Kidney capillary endothelial cell (primary cell): ENCODE measurements at regions not wholly inside any gene's neighbourhood (a gene's known extent, or its start where the extent isn't known, plus 50 kb on each side); places are given as distances from the start of the nearest gene placed in this dataset.

ENCODE experiments used
- DNase-seq: peaks from one replicate; pipeline ENCODE4 v3.0.0-alpha.2; 2018; ENCODE audit warnings: low spot score

DNA sequence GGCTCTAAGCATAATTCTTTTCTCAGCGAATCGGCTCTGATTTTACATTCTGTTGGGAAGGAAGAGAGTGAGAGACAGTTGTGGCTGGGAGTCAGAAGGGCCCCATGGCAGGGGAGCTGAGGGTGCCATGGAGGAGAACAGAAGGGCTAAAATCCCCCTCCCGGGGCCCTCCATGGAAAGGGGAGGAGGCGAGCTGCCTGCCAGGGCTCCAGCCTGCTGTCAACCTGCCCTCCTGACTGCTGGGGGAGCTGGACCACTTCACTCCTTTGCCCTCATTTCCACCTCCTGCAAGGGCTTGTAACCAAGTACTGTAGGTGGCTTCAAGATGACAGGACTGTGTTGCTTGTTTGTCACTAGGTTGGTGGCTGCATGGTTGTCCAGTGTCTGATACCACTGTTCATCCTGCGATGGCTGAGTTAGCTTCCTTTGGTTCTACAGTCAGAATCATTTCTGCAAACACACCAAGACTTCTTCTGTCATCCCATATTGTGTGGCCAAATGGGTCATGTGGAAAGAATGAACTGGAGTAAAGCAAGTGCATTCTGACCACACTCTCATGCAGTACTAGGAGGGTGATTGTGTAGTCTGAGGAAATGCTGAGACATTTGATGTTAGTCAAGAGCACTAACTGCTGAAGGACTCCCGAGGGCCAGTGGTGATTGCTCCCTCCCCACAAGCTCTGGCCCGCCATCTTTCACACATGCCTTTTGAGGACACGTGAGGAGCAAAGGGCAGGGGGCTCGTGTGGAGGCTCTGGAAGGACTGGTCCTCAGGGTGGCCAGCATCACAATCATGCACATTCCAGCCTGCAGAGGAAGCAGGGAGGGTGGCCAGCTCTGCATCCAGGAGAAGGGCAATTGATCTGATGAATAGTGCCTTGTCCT is 307.2 kb downstream of the GADD45G start:
- DNase-seq: no peak

DNA sequence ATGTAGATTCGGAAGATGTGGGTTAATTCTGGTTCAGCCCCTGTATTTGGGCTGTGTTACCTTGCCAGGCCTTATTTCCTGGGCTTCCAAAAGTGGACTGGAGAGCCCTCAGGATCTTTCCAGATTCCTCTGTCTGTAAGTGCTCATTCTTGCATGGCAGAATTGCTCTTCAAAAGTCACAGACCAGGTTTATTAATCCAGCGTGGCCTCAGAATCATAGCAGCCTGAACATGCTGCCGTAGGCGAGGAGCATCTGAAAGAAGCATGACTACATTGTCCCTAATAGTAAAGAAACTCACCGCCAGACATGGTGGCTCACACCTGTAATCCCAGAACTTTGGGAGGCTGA is 307.8 kb downstream of the GADD45G start:
- no peak for DNase-seq

DNA sequence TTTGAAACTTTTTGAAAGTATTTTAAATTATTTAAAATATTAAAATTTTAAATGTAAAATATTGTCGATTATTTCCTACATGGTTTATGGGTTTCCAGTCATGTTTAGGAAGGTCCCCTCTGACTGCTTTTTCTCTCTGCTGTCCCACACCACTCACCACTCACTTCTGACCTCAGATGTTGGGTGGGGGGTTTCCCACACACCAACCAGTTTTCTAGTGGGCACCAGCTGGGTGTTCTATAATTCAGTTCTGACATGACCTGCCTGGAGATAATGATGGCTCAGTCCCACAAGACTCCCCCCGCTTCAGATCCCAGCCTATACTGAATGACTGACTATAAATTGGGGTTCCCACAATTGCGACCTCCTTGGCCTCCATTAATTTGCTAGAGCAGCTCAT is 310.4 kb downstream of the GADD45G start:
- no peak for DNase-seq

DNA sequence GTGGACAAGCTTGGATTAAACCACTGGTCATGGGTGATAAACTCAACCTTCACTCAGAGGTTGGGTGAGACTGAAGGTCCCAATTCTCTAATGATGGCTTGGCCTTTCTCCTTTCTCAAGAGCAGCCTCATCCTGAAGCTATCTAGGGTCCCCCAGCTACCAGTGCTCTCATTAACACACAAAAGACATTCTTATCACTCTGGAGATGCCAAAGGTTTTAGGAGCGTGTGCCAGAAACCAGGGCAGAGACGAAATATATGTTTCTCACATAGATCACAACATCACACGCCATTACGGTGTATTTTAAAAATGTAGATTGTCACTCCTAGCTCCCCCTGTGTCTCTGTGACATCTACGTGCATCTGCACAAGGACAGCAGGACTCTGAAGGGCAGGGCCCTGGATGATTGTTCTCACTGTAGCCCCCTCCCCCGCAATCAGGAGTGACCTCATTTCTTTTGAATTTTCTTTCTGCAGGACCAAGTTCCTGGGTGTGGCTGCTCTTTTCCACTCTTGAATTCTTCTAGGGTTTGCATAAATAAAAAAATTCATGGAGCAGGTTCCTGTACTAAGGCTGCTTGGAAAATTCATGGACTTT is 311.3 kb downstream of the GADD45G start:
- no peak for DNase-seq

DNA sequence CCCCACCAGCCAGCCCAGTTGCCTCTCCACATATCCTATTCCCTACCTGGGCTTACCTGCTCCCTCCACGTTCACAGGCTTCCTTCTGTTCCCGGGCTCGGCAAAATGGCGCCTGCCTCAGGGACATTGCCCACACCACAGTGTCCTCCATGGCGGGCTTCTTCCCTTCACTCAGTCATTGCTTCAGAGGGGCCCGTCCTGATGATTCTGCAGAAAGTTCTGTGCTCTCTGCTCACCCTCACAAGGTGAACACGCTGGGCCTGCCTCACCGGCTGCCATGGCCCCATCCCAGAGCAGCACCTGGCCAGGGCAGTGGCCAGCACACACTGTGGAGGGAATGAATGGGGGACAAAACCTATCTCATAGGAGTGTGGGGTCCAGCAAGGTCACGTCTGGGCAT is 313.0 kb downstream of the GADD45G start:
- no peak for DNase-seq

DNA sequence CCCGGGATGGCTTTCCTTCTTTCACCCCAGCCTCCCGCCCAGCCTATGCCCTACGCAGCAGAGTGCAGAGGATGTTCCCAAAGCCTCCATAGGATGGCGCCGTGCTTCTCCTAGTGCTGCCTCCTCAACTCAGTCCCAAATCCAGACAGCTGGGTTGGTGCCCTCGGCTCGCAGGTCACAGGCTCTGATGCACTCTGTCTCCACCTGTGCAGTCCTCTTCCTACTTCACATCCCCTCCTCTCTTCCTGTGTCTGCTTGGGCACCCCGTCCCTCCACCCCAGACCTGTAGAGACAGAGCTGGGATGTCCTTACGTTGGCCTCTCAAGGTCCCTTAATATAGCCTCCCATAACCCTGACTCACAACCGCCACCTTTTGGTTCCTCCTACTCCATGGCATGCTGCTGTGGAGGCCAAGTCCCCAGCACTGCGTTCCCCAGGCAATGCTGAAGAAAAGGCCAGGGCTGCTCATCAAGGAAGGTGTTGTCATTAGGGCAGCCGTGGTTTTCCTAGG is 314.4 kb downstream of the GADD45G start:
- DNase-seq: peak; percentile 46

DNA sequence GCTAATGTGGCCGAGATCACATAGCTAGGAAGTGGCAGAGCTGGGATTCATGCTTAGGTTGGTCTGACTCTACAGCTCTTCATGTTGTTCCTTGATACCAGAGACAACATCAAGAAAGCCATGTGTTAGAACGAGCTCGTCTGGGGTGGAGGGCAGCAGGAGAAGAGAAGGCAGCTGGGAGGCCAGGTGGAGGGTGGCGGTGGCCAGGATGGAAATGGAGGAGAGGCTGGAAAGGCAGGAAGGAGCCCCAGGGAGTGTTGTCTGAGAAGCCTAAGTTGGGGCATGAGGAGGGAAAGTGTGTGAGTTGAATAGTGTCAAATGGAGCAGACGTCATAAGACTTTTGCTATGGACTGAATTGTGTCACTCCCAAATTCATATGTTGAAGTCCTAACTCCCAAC is 315.3 kb downstream of the GADD45G start:
- DNase-seq: no peak

DNA sequence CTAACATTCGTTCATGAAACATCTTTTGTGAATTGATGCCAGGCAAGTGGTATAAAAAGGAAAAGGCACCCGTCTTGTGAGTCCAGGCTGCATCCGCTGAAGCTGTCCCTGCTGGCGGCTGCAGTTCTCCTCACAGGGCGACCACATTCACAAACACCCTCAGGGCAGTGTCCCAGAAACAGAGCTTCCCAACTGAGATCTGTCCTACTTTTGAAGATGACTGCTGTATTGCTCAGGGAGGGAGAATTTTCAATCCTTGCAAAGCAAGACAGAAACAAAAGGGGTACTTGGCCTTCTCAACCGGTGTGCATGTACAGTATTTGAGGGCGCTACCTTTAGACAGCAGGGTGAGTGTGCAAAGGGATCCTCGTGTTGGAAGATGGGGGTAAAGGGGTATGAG is 316.1 kb downstream of the GADD45G start:
- no peak for DNase-seq

DNA sequence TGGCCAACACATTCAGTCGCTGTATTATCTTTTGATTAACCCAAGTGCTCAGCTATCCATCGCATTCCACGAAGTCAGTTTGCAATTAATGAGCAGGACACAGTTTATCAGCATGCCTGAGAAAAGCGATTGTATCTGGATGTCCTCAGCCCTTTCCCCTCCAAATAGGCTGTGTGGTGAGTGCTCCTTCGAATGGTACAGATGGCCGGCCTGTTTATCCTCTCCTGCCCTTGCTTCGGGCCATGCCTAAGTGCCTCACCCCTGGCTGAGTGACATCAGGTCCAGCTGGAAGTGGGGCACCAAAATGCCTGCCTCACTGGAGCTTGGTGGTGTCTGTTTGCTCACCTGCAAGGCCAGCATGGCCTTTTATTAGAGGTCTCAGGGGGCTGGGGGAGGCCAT is 317.3 kb downstream of the GADD45G start:
- DNase-seq: no peak

DNA sequence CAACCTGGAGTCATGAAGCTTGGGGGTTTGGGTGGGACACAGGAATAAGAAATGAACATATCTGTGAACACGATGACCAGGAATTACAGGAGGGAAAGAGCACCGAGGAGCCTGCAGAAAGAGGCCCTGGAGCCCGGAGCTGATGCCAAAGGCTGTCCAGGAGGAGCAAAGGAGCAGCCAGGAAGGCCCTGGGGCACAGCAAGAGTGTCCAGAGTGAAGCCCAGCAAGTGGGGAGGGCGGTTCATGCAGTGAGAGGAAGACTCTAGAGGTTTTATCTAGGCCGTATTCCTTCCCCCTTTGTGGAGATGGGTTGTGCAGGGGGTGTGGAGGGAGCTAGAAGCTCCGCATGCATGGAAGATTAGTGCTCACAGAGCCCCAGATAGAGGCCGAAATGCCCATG is 318.4 kb downstream of the GADD45G start:
- no peak for DNase-seq

DNA sequence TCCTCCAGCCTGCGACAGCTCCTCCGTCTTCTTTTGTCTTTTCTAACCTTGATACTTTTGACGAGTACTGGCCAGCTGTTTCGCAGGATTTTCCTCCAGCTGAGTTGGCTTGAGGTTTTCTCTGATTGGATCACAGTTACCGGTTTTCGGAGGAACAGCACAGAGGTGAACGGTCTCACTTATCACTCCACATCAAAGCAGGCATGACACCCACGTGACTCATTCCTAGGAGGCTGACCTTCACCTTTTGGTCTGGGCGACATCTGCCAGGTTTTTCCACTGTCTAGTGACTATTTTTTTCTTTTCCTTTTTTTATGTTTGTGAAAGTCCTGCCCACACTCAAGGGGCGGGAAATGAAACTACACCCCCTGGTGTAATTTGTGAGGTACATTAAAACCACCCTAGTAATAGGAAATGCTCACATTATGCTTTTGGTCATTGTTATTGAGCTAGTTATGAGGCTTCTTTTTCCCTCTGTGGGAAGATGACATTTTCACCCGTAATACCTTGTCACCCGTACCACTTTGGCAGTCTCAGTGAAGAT is 319.2 kb downstream of the GADD45G start:
- DNase-seq: peak; percentile 40

DNA sequence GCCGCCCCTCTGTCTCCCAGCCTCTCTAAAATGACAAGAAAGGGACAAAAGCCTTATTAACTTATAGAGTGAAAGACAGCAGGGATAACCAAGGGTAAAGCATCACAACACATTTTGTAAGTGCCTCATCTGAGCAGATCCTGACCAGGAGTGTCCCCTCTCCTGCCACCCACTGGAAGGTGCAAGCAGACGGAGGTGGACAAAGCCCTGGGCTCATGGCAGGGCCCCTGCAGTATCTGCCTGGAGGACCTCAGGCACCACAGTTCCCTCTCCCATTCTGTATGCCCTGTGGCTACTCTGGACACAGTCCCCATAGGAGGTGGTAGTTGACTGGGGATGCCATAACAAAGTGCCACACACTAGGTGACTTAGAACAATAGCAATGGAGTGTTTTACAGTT is 319.8 kb downstream of the GADD45G start:
- DNase-seq: no peak

DNA sequence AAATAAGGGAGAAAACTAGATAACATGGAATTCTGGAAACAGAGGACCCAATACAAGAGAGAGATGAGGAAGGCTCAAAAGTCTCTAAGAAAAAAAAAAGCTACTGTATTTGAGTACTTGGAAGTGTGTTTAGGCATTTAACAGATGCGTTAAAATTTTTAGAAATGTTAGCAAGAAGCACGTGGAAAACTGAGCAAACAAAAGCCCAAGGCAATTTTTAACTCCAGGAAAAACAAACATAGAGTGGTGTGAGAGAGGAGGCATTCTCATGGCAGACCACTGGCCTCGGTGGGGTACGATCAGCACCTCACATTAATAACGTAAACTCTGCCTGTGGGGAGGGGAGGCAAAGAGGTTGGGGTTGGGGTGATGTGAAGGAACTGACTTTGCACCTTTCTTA is 321.4 kb downstream of the GADD45G start:
- no peak for DNase-seq

DNA sequence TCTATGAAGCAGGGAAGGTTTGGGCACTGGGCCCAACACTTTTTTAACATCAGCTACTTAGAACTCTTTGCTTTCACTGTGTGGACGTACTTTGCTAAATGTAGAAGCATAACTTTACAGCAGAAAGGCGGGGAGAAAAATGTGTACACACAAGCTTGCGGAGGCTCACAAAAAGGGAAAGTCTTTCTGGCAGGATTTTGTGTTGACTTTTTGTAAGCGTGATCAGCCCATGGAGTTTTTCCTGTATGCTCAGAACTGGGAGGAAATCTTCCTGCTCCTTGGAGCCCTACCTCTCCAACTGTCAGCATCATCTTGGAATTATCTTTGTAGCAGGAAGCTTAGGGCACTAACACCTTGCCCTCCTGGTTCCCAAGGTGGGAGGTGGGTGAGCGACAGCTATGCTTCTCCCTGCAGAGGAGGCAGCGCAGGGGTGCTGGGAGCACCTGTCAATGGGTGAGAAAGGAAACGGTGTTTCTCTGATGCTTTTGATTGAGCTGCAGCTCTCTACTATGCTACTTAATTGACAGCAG is 321.9 kb downstream of the GADD45G start:
- no peak for DNase-seq

DNA sequence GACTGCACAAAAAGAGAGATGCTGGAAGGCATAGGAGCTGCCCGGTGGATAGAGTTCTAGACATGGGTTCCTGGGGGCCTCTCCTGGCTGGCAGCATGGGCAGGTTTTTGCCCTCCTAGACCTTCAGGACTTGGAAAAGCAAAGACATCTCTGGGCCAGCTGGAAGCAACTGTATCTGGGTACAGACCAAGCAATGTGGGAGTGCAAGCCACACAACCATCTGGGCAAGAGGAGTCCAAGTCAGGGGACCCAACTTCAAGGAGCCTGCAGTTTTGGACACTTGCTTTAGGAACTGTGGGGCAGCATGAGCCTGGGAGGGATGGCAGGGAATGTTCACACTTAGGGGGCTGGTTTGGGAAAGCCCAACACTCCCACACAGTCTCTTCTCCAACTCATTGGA is 323.3 kb downstream of the GADD45G start:
- no peak for DNase-seq

DNA sequence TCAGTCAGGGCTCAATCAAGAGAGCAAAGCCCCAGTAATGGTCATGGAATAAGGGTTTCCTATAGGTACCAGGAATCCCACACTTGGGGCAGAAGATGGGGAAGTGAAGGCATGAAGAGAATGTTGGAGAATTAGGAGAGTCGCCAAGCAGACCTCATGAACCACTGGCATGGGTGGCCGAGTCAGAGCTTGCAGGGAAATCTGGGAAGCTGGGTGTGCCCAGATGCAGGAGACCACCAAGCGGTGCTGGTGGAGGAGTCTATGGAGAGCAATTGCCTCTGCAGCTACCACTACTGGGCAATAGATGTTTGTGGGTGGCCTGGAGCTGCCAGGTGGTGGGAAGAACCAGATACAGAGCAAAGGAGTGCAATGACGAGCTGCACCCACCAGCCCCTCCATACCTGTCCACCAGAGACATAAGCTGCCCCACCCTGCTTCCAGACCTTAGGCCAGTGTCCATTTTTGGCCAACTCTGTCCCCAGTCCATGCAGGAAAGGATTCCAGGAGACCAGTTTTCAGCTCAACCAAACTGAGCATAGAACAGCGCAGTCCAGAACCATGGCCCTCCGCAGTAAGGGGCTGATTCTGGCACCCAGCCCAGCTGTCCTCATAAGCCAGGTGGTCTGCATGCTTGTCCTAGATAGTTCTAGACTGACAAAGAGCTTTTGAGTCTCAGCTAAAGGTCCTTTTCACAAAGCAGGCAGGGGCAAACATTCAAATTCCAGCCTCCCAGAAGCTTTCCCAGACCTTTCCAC is 323.9 kb downstream of the GADD45G start:
- no peak for DNase-seq

DNA sequence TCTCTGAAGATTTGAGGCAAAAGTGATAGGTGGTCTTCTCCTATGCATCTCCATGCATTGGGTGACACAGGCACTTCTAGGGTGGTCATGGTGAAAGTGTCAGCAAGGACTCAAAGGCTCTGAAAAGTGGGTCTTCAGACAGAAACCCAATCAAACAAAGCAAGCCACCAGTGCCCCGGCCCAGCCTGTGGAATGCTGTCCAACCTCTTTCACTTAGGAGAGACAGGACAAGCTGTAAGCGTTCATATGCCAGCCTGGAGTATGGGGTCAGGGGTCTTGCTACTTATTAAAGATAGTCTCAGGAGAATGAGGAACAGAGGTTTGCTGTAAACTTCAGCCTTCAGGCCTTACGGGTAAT is 324.5 kb downstream of the GADD45G start:
- DNase-seq: no peak

DNA sequence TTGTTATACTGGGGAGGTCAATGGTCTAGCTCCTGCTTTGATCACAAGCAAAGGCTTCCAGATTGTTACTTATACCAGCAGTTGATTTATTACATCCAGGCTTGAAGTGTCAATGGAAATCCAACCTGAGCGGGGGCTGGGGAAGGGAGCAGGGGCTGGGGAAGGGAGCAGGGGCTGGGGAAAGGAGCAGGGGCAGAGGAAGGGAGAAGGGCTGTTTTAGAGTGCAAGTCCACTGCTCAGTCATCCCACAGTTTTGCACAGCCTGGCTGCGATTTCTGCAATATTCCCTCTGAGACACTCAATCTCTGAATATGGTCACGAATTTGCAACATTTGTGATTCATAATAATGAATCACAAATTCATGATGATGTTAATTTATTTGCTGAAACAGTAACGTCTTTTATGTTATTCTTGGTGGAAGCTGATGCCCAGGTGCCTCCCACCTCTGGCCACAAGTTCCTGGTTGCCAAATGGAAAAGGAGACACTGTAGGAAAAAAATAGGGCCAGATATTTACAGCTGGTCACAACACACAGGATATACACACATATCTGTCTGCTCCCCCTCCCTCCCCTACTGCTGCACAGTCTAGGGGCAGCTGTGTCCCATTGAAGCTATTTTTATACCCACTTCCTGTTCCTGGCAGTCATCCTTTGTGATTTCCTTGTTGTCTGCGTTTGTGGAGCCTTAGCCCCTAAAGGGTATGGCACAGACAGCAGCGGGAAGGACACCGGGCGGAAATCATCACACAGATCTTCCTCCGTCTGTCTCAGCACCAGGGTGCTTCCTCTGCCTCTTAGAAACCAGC is 325.1 kb downstream of the GADD45G start:
- peak; percentile 96 for DNase-seq

DNA sequence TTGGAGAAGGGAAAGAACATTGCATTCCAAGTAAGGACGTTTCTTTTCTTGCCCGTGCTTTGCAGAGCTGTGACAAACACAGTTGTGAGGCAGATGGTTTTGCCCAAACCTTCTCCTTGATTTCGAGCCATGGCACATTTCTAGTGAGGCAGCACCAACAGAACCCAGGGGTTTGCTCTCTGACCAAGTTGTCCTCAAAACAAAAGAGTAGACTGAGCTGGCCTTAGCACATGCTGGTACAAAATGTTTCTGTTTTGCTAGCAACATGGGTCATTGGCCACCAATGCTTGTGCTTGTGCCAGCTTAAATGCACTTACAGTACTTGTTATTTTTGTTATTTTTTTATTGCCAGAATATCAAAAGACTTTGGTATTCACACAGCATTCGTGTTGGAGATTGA is 328.8 kb downstream of the GADD45G start:
- no peak for DNase-seq

DNA sequence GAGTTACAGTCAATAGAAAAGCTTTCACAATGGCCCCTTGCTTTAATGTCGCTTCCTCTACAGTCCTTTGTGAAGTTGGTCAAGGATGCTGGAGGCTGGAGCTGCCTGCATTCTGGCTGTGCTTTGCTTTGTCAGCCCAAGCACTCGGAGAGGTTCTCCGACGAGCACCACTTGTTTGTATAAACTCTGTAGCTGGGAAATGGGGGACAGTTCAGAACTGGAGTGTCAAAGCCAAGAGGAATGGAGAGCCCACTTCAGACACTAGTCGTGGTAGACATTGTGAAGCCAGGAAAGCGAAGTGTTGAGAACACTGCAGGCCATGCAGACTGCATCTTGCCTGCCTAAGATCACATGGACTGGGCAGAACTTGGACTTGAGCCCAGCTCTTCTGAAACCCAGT is 330.3 kb downstream of the GADD45G start:
- DNase-seq: no peak

DNA sequence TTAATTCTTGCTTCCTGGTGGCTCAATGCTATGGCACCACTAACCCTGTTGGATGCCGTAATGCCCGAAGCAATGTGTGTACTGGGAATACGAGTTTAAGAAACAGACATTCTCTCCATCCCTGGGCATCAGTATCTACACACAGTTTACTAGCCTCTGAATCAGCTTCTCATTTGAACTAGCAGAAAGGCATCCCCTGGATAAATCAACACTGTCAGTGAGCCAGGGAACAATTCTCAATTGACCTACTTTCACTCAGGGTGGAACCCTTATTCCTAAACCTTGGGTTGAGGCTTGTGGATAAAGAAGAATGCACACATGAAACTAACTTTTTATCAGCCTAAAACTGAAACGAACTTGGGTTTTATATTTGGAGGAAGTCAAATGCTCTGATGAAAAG is 331.0 kb downstream of the GADD45G start:
- DNase-seq: no peak

DNA sequence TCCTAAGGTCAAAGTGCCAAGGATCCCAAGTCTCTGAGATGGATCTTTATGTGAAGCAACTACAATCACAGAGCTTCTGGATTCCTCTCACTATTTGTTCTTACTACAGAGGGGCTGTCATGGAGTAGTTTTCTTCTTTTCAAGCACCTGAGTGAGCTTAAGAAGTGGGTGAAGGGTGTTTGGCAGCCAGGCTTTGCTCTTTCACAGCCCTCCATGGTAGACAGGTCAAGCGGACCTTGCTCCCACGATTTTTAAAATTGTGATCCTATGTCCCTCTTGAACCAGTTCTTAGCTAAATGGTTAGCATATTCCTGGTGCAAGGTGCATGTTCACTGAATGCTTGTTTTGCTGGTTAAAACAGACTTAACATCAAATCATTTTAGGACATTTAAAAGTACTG is 332.2 kb downstream of the GADD45G start:
- DNase-seq: no peak
